GM10266 (cell line): ENCODE measurements at regions not wholly inside any gene's neighbourhood (a gene's known extent, or its start where the extent isn't known, plus 50 kb on each side); places are given as distances from the start of the nearest gene placed in this dataset.

Experiments used
- DNase-seq: peaks from one replicate; pipeline ENCODE4 v3.0.0; 2012; ENCODE audit errors: extremely low spot score
- TF ChIP-seq, protein P1 (sequence below): IDR thresholded peaks from 2 replicates; pipeline ENCODE4 v1.5.1; 2012; ENCODE audit warnings: mild to moderate bottlenecking, low read depth; ENCODE audit not compliant: control insufficient read depth, insufficient read depth; ENCODE audit errors: missing control alignments

DNA sequence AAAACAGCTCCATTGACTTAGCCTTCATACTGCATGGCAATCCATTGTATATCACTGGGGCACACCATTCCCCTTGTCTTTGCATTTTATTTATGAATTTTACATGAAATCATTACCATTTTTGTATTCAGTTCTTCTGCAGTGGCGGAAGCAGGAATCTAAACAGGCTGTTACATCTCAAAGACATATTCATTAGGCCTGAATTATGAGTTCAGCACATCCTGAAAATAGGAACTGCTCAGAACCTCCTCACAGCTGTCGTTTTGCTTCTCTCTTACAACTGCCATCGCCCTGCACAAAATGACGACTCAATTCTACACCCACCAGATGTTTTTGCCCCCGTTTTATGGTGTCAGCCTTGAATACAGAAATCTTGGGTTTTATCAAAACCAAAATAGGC is 474.4 kb upstream of the MAGEB18 start:
- TF ChIP-seq, protein P1, sequence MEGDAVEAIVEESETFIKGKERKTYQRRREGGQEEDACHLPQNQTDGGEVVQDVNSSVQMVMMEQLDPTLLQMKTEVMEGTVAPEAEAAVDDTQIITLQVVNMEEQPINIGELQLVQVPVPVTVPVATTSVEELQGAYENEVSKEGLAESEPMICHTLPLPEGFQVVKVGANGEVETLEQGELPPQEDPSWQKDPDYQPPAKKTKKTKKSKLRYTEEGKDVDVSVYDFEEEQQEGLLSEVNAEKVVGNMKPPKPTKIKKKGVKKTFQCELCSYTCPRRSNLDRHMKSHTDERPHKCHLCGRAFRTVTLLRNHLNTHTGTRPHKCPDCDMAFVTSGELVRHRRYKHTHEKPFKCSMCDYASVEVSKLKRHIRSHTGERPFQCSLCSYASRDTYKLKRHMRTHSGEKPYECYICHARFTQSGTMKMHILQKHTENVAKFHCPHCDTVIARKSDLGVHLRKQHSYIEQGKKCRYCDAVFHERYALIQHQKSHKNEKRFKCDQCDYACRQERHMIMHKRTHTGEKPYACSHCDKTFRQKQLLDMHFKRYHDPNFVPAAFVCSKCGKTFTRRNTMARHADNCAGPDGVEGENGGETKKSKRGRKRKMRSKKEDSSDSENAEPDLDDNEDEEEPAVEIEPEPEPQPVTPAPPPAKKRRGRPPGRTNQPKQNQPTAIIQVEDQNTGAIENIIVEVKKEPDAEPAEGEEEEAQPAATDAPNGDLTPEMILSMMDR = no peak

DNA sequence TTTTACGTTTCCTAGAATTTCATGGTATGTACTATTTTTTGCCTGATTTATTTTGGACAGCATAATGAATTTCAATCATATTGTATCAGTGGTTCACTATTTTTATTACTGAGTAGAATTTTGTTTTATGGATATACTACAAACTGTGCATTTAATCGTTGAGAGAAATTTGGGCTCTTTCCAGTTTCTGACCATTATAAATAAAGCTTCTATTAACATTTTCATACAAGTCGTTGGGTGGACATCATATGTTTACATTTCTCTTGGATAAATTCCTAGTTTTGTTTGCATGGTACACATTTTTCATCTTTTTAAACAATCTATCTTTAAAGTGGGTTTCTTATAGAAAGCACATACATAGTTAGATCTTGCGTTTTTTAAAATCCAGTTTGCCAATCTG is 472.7 kb upstream of the MAGEB18 start:
- no peak for DNase-seq
- TF ChIP-seq, protein P1 = no peak

More for the DNA sequence above, 474.4 kb upstream of the MAGEB18 start:
- DNase-seq = no peak

DNA sequence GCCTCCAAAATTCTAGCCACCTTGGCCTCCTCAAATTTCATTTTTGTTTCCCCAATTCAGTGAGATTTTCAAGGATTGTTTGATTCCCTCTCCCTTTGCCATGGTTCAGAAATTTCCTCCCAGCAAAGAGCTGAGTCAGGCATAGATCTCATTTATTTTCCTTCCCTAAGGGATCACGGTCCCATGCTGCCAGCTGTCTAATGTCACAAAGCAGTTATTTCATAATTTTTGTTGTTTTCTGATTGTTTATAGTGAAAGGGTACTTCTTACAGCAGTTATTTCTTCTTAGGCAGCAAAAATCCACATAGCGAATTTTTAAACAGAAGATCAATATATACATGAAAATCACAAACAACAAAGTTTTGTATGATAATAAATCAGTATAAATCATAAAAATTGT is 470.5 kb upstream of the MAGEB18 start:
- no peak for DNase-seq
- TF ChIP-seq, protein P1 = no peak

DNA sequence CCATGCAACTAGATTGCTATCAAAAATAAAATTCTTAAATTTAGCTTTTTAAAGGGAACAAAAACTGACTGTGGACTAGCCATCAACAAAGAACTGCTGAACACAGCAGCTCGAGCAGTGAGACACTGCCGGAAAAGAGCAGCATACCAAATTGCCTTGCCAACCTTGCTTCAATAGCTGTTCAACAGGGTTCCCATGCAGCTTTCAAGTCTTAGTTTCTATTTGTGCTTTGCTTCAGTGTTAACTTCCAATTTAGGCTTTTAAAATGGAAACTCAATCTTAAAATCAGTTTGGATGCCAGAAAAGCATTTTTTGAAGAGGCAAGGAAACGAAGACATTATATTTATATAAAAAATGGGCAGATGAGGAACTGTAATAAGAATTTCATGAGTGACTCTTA is 463.4 kb upstream of the MAGEB18 start:
- DNase-seq = no peak
- TF ChIP-seq, protein P1 = no peak

DNA sequence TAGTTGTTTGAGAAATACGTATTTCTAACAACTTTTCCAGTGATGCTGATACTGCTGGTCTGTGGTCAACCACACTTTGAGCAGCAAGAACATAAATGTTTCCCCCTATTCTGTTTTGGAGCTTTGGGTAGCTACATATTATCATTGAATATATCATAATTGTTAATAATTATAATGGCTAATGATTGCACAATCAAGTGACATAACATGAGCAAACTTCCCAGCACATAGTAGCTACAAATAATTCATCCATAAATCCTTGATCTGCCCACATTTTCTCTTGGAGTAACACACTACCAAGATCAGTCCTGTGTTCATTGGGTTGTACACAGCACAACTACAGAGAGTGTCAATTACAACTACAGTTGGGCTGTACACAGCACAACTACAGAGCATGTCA is 436.3 kb upstream of the MAGEB18 start:
- DNase-seq = no peak
- TF ChIP-seq, protein P1 = no peak

DNA sequence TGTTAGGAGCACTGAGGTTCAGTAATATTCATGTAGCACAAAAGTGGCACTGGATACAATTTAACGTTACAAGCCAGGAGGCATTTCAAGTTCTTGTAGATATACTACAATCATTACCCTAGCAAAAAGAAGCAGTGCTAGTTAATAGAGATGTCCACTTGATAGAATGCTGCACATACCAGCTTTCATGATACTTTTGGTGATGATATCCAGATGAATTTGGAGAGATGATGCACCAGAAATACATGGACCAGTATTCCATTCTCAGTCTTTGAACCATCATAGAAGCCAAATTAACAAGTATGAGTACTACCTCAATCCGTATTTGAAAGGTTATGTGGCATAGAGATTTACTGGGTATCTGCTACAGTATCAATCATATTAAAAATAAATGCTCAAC is 421.0 kb upstream of the MAGEB18 start:
- TF ChIP-seq, protein P1 = no peak
- DNase-seq = no peak

DNA sequence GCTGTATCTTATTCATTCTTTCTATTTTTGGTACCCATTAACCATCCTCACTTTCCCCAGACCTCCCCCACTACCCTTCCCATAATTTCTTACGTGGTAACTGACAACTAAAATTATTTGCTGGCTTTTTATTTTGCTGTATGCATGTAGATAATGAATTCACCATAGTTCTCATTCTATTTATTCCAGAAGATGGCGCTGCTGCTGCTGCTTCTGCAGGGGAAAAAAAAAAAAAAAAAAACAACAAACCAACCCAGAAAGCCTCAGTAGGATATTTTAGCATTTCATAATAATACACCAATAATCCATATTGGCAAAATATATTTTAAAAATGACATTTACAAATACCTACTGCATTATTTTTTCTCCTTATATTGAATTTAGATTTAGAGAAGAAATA is 416.6 kb upstream of the MAGEB18 start:
- TF ChIP-seq, protein P1 = peak; percentile 8
- no peak for DNase-seq

DNA sequence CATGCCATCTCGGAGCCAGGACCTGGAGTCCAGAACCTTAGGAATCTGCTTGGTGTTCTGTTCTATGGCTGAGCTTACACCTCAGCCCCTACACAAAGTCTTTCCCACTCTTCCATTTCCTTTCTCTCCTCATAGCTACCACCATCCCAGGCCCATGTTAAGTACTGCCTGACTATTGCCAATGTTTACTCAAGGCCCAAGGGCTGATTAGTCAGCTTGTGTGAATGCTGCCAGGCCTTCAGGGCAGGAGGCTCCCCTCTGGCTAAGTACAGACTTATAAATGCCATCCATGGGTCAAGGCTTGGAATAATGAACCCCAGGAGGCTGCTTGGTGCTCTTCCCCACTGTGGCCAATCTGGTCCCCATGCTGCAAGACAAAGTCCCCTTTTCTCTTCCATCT is 411.6 kb upstream of the MAGEB18 start:
- no peak for DNase-seq
- TF ChIP-seq, protein P1 = no peak
